Activated CD4-positive, CD25-positive, alpha-beta regulatory T cell treated with anti-CD3 and anti-CD28 coated beads, Interleukin-2, amount 50 U/mL, for 24 hours (primary cell): ENCODE measurements at regions not wholly inside any gene's neighbourhood (a gene's known extent, or its start where the extent isn't known, plus 50 kb on each side); places are given as distances from the start of the nearest gene placed in this dataset.

ENCODE experiments used
- ATAC-seq, 2 donors: fragments of 150-1000 bp; cut with Tn5 transposase; one replicate each; pipeline ENCODE4 v1.10.0; 2021; ENCODE audit warnings: mild to moderate bottlenecking in 1 of 2, moderate library complexity in 1 of 2

- ATAC-seq = no peak
Observed at GRCh38 chr2:240347949-240348500, 87.4 kb upstream of the GPC1 start.

- no peak for ATAC-seq
Observed at GRCh38 chr2:240348522-240348921, 86.9 kb upstream of the GPC1 start.

GRCh38 chr2:240349133-240350005 lies 86.1 kb upstream of the GPC1 start:
- ATAC-seq = no peak

- no peak for ATAC-seq
Observed at GRCh38 chr2:240350006-240350355, 85.5 kb upstream of the GPC1 start.

GRCh38 chr2:240350696-240351087 lies 84.8 kb upstream of the GPC1 start:
- ATAC-seq = no peak

- ATAC-seq = no peak
Observed at GRCh38 chr2:240351088-240351741, 84.2 kb upstream of the GPC1 start.

GRCh38 chr2:240351826-240352426 lies 83.5 kb upstream of the GPC1 start:
- no peak for ATAC-seq

GRCh38 chr2:240353086-240353798 lies 82.2 kb upstream of the GPC1 start:
- no peak for ATAC-seq

GRCh38 chr2:240353944-240354343 lies 81.5 kb upstream of the GPC1 start:
- no peak for ATAC-seq

- ATAC-seq = no peak
Observed at GRCh38 chr2:240355001-240355891, 80.2 kb upstream of the GPC1 start.

GRCh38 chr2:240355962-240356361 lies 79.5 kb upstream of the GPC1 start:
- ATAC-seq = no peak

- ATAC-seq = no peak
Observed at GRCh38 chr2:240356700-240357640, 78.5 kb upstream of the GPC1 start.

- no peak for ATAC-seq
Observed at GRCh38 chr2:240357641-240358012, 77.8 kb upstream of the GPC1 start.

- no peak for ATAC-seq
Observed at GRCh38 chr2:240358080-240358479, 77.4 kb upstream of the GPC1 start.

GRCh38 chr2:240358821-240359397 lies 76.6 kb upstream of the GPC1 start:
- no peak for ATAC-seq

- ATAC-seq = no peak
Observed at GRCh38 chr2:240359695-240360094, 75.8 kb upstream of the GPC1 start.

- ATAC-seq = no peak
Observed at GRCh38 chr2:240360645-240361475, 74.6 kb upstream of the GPC1 start.

- no peak for ATAC-seq
Observed at GRCh38 chr2:240362216-240362755, 73.2 kb upstream of the GPC1 start.
